ENCODE measurements at regions not wholly inside any gene's neighbourhood (a gene's known extent, or its start where the extent isn't known, plus 50 kb on each side); places are given as distances from the start of the nearest gene placed in this dataset.

DNA sequence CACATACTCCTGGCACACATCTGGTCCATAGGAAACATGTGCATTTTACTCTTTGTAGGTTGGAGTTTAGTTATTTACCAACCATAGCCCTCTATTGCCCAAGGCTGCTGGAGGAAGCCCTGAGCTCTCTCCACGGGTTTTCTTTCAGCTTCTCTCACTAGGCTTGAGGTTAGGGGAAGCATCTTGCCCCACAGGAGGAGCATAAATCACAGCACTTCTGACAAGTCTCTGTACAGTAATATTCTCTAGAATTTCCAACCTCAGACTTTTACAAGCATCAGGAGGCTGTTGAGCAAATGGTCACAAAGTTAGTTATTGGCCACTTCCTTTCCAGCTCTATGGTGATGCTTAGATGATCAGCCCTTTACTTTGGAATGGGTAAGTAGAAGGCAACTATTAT, 122.9 kb upstream of the GLI3 start:
- H3K9ac ChIP-seq (ENCODE audit: low read length) = no peak overlapping the region
- DNase-seq (ENCODE audit: low read depth) (no peak), FAIRE-seq (no peak)
- no peak for TF ChIP-seq CTCF (IDR thresholded peaks at IDR 0.05; ENCODE audit: insufficient read depth, low read depth, low read length)
- TF ChIP-seq EZH2 (IDR thresholded peaks at IDR 0.05; ENCODE audit: insufficient read depth, low read length) = no peak
- H3K27me3 ChIP-seq (ENCODE audit: insufficient read depth, low read length) = no peaks in the 10 kb centered on the region
- H3K36me3 ChIP-seq (ENCODE audit: insufficient read depth, low read length) = no peaks in the 10 kb centered on the region
- no peaks in the 10 kb centered on the region for H3K4me1 ChIP-seq (ENCODE audit: insufficient read depth, low read length)
- peaks cover 2% of the 10 kb centered on the region for H3K27me3 Mint-ChIP-seq (ENCODE audit: low read depth, unreplicated experiment)
- no peak overlapping the region for H3K4me3 ChIP-seq (ENCODE audit: insufficient read depth, low read depth, low read length)
- H3K9me3 ChIP-seq (ENCODE audit: insufficient read depth, low read depth, low read length) = no peaks in the 10 kb centered on the region
- peaks cover 15% of the 10 kb centered on the region for H3K9me3 Mint-ChIP-seq (ENCODE audit: unreplicated experiment)
- no peaks in the 10 kb centered on the region for H3K36me3 Mint-ChIP-seq (ENCODE audit: low read depth, unreplicated experiment)
- no peaks in the 10 kb centered on the region for H3K4me1 Mint-ChIP-seq (ENCODE audit: low read depth, unreplicated experiment)
- H3K4me2 ChIP-seq (ENCODE audit: low read length) = no peak overlapping the region
- H3K27ac ChIP-seq (ENCODE audit: low read depth, low read length) = no peak overlapping the region
- H3K4me3 Mint-ChIP-seq (ENCODE audit: unreplicated experiment) = no peak overlapping the region
- H2AFZ ChIP-seq (ENCODE audit: low read depth, low read length) = no peak overlapping the region
- H3K79me2 ChIP-seq (ENCODE audit: insufficient read depth, low read length) = no peaks in the 10 kb centered on the region
- H3K27ac Mint-ChIP-seq (ENCODE audit: unreplicated experiment) = no peak overlapping the region
- H4K20me1 ChIP-seq (ENCODE audit: insufficient read depth, low read length) = no peaks in the 10 kb centered on the region

DNA sequence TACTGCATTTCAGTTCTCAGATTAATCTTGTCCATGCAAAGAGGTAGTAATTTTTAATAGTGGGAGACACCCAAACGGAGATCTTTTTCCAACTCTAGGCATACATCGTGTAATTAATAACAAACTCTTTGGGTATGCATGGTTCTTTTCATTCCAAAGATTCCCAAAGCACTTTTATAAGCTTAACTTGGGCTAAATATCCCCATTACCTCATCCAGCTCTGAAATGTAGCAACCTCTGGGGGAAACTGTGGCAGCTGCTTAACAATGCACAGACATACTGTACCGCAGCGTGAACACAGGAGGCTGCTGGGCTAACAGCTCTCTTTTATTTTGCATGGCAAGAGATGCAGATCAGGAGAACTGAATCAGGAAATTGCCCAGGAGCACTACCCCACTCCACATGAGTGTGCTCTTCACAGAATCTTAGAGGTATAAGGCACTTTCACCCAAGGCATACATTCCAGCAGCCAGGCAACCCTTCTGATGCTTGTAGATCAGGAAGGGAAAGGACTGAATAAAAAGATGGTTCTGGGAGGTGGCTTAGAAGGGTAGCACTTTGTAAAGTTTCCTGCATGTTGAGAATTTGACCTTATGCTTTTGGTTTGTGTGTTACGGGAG, 114.4 kb upstream of the GLI3 start:
- peak overlapping the region; percentile 37 for H3K27ac Mint-ChIP-seq (ENCODE audit: unreplicated experiment)
- H3K4me2 ChIP-seq (ENCODE audit: low read length) = no peak overlapping the region
- FAIRE-seq = no peak

More for the DNA sequence above, 114.4 kb upstream of the GLI3 start:
- no peaks in the 10 kb centered on the region for H3K79me2 ChIP-seq (ENCODE audit: insufficient read depth, low read length)
- Mint-ChIP-seq H3K4me1 (ENCODE audit: low read depth, unreplicated experiment) (peaks cover 24% of the 10 kb centered on the region), H3K27me3 (ENCODE audit: low read depth, unreplicated experiment) (peaks cover 2% of the 10 kb centered on the region), H3K36me3 (ENCODE audit: low read depth, unreplicated experiment) (no peaks in the 10 kb centered on the region), H3K4me3 (ENCODE audit: unreplicated experiment) (no peak overlapping the region), H3K9me3 (ENCODE audit: unreplicated experiment) (peaks cover 5% of the 10 kb centered on the region)
- H3K4me3 ChIP-seq (ENCODE audit: insufficient read depth, low read depth, low read length) = no peak overlapping the region
- H3K27me3 ChIP-seq (ENCODE audit: insufficient read depth, low read length) = no peaks in the 10 kb centered on the region
- no peak overlapping the region for H3K27ac ChIP-seq (ENCODE audit: low read depth, low read length)
- no peaks in the 10 kb centered on the region for H3K9me3 ChIP-seq (ENCODE audit: insufficient read depth, low read depth, low read length)
- no peaks in the 10 kb centered on the region for H3K4me1 ChIP-seq (ENCODE audit: insufficient read depth, low read length)
- H4K20me1 ChIP-seq (ENCODE audit: insufficient read depth, low read length) = no peaks in the 10 kb centered on the region
- no peaks in the 10 kb centered on the region for H3K36me3 ChIP-seq (ENCODE audit: insufficient read depth, low read length)
- peak; percentile 41 for DNase-seq (ENCODE audit: low read depth)
- TF ChIP-seq CTCF (IDR thresholded peaks at IDR 0.05; ENCODE audit: insufficient read depth, low read depth, low read length) (no peak), EZH2 (IDR thresholded peaks at IDR 0.05; ENCODE audit: insufficient read depth, low read length) (no peak)
- H3K9ac ChIP-seq (ENCODE audit: low read length) = no peak overlapping the region
- no peak overlapping the region for H2AFZ ChIP-seq (ENCODE audit: low read depth, low read length)

All from astrocyte (in vitro differentiated cells and primary cell).